ENCODE measurements at regions not wholly inside any gene's neighbourhood (a gene's known extent, or its start where the extent isn't known, plus 50 kb on each side); places are given as distances from the start of the nearest gene placed in this dataset.

- TF ChIP-seq CTCF (IDR thresholded peaks at IDR 0.05; ENCODE audit: low read length) (no peak), EZH2 (IDR thresholded peaks at IDR 0.05; ENCODE audit: borderline replicate concordance, low read length) (no peak)
Observed at GRCh38 chr1:38198099-38198498, 151.5 kb upstream of the POU3F1 start.

Measured in OCI-LY1 (cell line).